Activated naive CD4-positive, alpha-beta T cell treated with anti-CD3 and anti-CD28 coated beads, Interleukin-2, amount 50 U/mL, for 24 hours (primary cell): ENCODE measurements at regions not wholly inside any gene's neighbourhood (a gene's known extent, or its start where the extent isn't known, plus 50 kb on each side); places are given as distances from the start of the nearest gene placed in this dataset.

ENCODE experiments used
- H3K27ac Mint-ChIP-seq: one replicate; pipeline ENCODE4 v1.8.0; 2021; ENCODE audit warnings: mild to moderate bottlenecking, mixed read lengths
- H3K27me3 Mint-ChIP-seq: one replicate; pipeline ENCODE4 v1.8.0; 2021; ENCODE audit warnings: mixed read lengths
- H3K36me3 Mint-ChIP-seq: one replicate; pipeline ENCODE4 v1.8.0; 2021; ENCODE audit warnings: mixed read lengths
- H3K4me1 Mint-ChIP-seq: one replicate; pipeline ENCODE4 v1.8.0; 2021; ENCODE audit warnings: mixed read lengths
- H3K4me3 Mint-ChIP-seq: one replicate; pipeline ENCODE4 v1.8.0; 2021; ENCODE audit warnings: mild to moderate bottlenecking, mixed read lengths
- H3K9me3 Mint-ChIP-seq: one replicate; pipeline ENCODE4 v1.8.0; 2021; ENCODE audit warnings: mixed read lengths

GRCh38 chr4:11894221-11894620, 465.5 kb upstream of the HS3ST1 start:
- Mint-ChIP-seq H3K4me3 (no peak overlapping the region), H3K27ac (no peak overlapping the region), H3K27me3 (no peaks in the 10 kb centered on the region), H3K4me1 (no peaks in the 10 kb centered on the region), H3K9me3 (peaks cover 6% of the 10 kb centered on the region), H3K36me3 (no peaks in the 10 kb centered on the region)

- Mint-ChIP-seq H3K36me3 (no peaks in the 10 kb centered on the region), H3K27me3 (no peaks in the 10 kb centered on the region), H3K4me3 (no peak overlapping the region), H3K27ac (no peak overlapping the region), H3K4me1 (no peaks in the 10 kb centered on the region), H3K9me3 (no peaks in the 10 kb centered on the region)
These were observed 460.4 kb upstream of the HS3ST1 start for GRCh38 chr4:11889099-11889498.

GRCh38 chr4:11881947-11882346, 453.3 kb upstream of the HS3ST1 start:
- no peaks in the 10 kb centered on the region for H3K9me3 Mint-ChIP-seq
- H3K4me3 Mint-ChIP-seq, result no peak overlapping the region
- H3K27me3 Mint-ChIP-seq, result no peaks in the 10 kb centered on the region
- H3K4me1 Mint-ChIP-seq, result no peaks in the 10 kb centered on the region
- no peak overlapping the region for H3K27ac Mint-ChIP-seq
- no peaks in the 10 kb centered on the region for H3K36me3 Mint-ChIP-seq

- Mint-ChIP-seq H3K9me3 (peaks cover 5% of the 10 kb centered on the region), H3K4me3 (no peak overlapping the region), H3K27ac (no peak overlapping the region), H3K36me3 (no peaks in the 10 kb centered on the region), H3K4me1 (no peaks in the 10 kb centered on the region), H3K27me3 (no peaks in the 10 kb centered on the region)
These were observed 452.7 kb upstream of the HS3ST1 start for GRCh38 chr4:11881364-11881763.

- H3K27me3 Mint-ChIP-seq, result no peaks in the 10 kb centered on the region
- H3K4me1 Mint-ChIP-seq, result no peaks in the 10 kb centered on the region
- H3K4me3 Mint-ChIP-seq, result no peak overlapping the region
- no peaks in the 10 kb centered on the region for H3K36me3 Mint-ChIP-seq
- H3K9me3 Mint-ChIP-seq, result peaks cover 6% of the 10 kb centered on the region
- H3K27ac Mint-ChIP-seq, result no peak overlapping the region
These were observed 449.5 kb upstream of the HS3ST1 start for GRCh38 chr4:11878241-11878640.

GRCh38 chr4:11876104-11876503, 447.4 kb upstream of the HS3ST1 start:
- Mint-ChIP-seq H3K4me3 (no peak overlapping the region), H3K36me3 (no peaks in the 10 kb centered on the region), H3K27ac (no peak overlapping the region), H3K27me3 (no peaks in the 10 kb centered on the region), H3K4me1 (no peaks in the 10 kb centered on the region), H3K9me3 (peaks cover 6% of the 10 kb centered on the region)

- Mint-ChIP-seq H3K4me3 (no peak overlapping the region), H3K27me3 (no peaks in the 10 kb centered on the region), H3K27ac (no peak overlapping the region), H3K4me1 (no peaks in the 10 kb centered on the region), H3K36me3 (no peaks in the 10 kb centered on the region), H3K9me3 (no peaks in the 10 kb centered on the region)
These were observed 440.6 kb upstream of the HS3ST1 start for GRCh38 chr4:11869191-11869870.

GRCh38 chr4:11866391-11866790, 437.7 kb upstream of the HS3ST1 start:
- H3K4me3 Mint-ChIP-seq, result no peak overlapping the region
- H3K36me3 Mint-ChIP-seq, result no peaks in the 10 kb centered on the region
- no peak overlapping the region for H3K27ac Mint-ChIP-seq
- no peaks in the 10 kb centered on the region for H3K4me1 Mint-ChIP-seq
- no peaks in the 10 kb centered on the region for H3K27me3 Mint-ChIP-seq
- H3K9me3 Mint-ChIP-seq, result no peaks in the 10 kb centered on the region

- Mint-ChIP-seq H3K4me3 (no peak overlapping the region), H3K27me3 (peaks cover 1% of the 10 kb centered on the region), H3K9me3 (no peaks in the 10 kb centered on the region), H3K27ac (no peak overlapping the region), H3K36me3 (no peaks in the 10 kb centered on the region), H3K4me1 (no peaks in the 10 kb centered on the region)
These were observed 432.3 kb upstream of the HS3ST1 start for GRCh38 chr4:11860996-11861395.

- no peaks in the 10 kb centered on the region for H3K9me3 Mint-ChIP-seq
- peaks cover 1% of the 10 kb centered on the region for H3K27me3 Mint-ChIP-seq
- no peaks in the 10 kb centered on the region for H3K4me1 Mint-ChIP-seq
These were observed 429.2 kb upstream of the HS3ST1 start for GRCh38 chr4:11857881-11858280.

GRCh38 chr4:11847167-11847566, 418.5 kb upstream of the HS3ST1 start:
- Mint-ChIP-seq H3K27me3 (no peaks in the 10 kb centered on the region), H3K36me3 (no peaks in the 10 kb centered on the region)

More at GRCh38 chr4:11857881-11858280, 429.2 kb upstream of the HS3ST1 start:
- no peaks in the 10 kb centered on the region for H3K36me3 Mint-ChIP-seq
- H3K27ac Mint-ChIP-seq, result no peak overlapping the region
- H3K4me3 Mint-ChIP-seq, result no peak overlapping the region

GRCh38 chr4:11843927-11844326, 415.2 kb upstream of the HS3ST1 start:
- no peaks in the 10 kb centered on the region for H3K36me3 Mint-ChIP-seq
- no peaks in the 10 kb centered on the region for H3K4me1 Mint-ChIP-seq
- peaks cover 1% of the 10 kb centered on the region for H3K27me3 Mint-ChIP-seq
- H3K4me3 Mint-ChIP-seq, result no peak overlapping the region
- no peaks in the 10 kb centered on the region for H3K9me3 Mint-ChIP-seq
- no peak overlapping the region for H3K27ac Mint-ChIP-seq

More at GRCh38 chr4:11847167-11847566, 418.5 kb upstream of the HS3ST1 start:
- Mint-ChIP-seq H3K4me3 (no peak overlapping the region), H3K9me3 (no peaks in the 10 kb centered on the region), H3K4me1 (no peaks in the 10 kb centered on the region), H3K27ac (no peak overlapping the region)

GRCh38 chr4:11843340-11843739, 414.6 kb upstream of the HS3ST1 start:
- Mint-ChIP-seq H3K36me3 (no peaks in the 10 kb centered on the region), H3K4me3 (no peak overlapping the region), H3K9me3 (no peaks in the 10 kb centered on the region), H3K27me3 (peaks cover 1% of the 10 kb centered on the region), H3K4me1 (no peaks in the 10 kb centered on the region), H3K27ac (no peak overlapping the region)

- Mint-ChIP-seq H3K36me3 (no peaks in the 10 kb centered on the region), H3K4me3 (no peak overlapping the region), H3K27me3 (peaks cover 1% of the 10 kb centered on the region), H3K4me1 (no peaks in the 10 kb centered on the region), H3K27ac (no peak overlapping the region), H3K9me3 (no peaks in the 10 kb centered on the region)
These were observed 414.0 kb upstream of the HS3ST1 start for GRCh38 chr4:11842620-11843263.

- no peaks in the 10 kb centered on the region for H3K9me3 Mint-ChIP-seq
- H3K27ac Mint-ChIP-seq, result no peak overlapping the region
- no peaks in the 10 kb centered on the region for H3K4me1 Mint-ChIP-seq
- peaks cover 1% of the 10 kb centered on the region for H3K27me3 Mint-ChIP-seq
- H3K4me3 Mint-ChIP-seq, result no peak overlapping the region
- no peaks in the 10 kb centered on the region for H3K36me3 Mint-ChIP-seq
These were observed 411.2 kb upstream of the HS3ST1 start for GRCh38 chr4:11839889-11840288.

- Mint-ChIP-seq H3K4me3 (no peak overlapping the region), H3K4me1 (no peaks in the 10 kb centered on the region), H3K27ac (no peak overlapping the region), H3K27me3 (peaks cover 5% of the 10 kb centered on the region), H3K9me3 (no peaks in the 10 kb centered on the region), H3K36me3 (no peaks in the 10 kb centered on the region)
These were observed 403.0 kb upstream of the HS3ST1 start for GRCh38 chr4:11831739-11832138.

- Mint-ChIP-seq H3K27me3 (peaks cover under 1% of the 10 kb centered on the region), H3K4me3 (no peak overlapping the region), H3K9me3 (no peaks in the 10 kb centered on the region), H3K36me3 (no peaks in the 10 kb centered on the region), H3K4me1 (no peaks in the 10 kb centered on the region), H3K27ac (no peak overlapping the region)
These were observed 395.9 kb upstream of the HS3ST1 start for GRCh38 chr4:11824566-11824965.
